Gastroesophageal sphincter (tissue), 4 donors: ENCODE measurements at regions not wholly inside any gene's neighbourhood (a gene's known extent, or its start where the extent isn't known, plus 50 kb on each side); places are given as distances from the start of the nearest gene placed in this dataset.

ENCODE experiments used
- ATAC-seq: fragments of 150-250 bp; one replicate; pipeline ENCODE4 v1.9.1; 2016; ENCODE audit warnings: mild to moderate bottlenecking, moderate library complexity
- H3K27ac ChIP-seq, 4 donors: fragments of 200-600 bp; sonication (generic) in 3 of 4; 1 replicate in 3 of 4; 2 replicates in 1 of 4; pipeline ENCODE4 v1.5.1; 2016 to 2019
- H3K27me3 ChIP-seq: fragments of 200-600 bp; sonication (generic); one replicate; pipeline ENCODE4 v1.5.1; 2019
- H3K36me3 ChIP-seq, 2 donors: fragments of 200-600 bp; sonication (generic); one replicate each; pipeline ENCODE4 v1.5.1; 2019; ENCODE audit warnings: control low read depth in 1 of 2
- H3K4me1 ChIP-seq, 3 donors: fragments of 200-600 bp; sonication (generic); 1 replicate in 2 of 3; 2 replicates in 1 of 3; pipeline ENCODE4 v1.5.1; 2016 to 2019; ENCODE audit warnings: control low read depth in 2 of 3
- H3K4me3 ChIP-seq, 2 donors: fragments of 200-600 bp; sonication (generic); one replicate each; pipeline ENCODE4 v1.5.1; 2019; ENCODE audit warnings: mild to moderate bottlenecking in 1 of 2, moderate library complexity in 1 of 2
- H3K9me3 ChIP-seq, 3 donors: fragments of 200-600 bp; sonication (generic); one replicate each; pipeline ENCODE4 v1.5.1; 2017 to 2019; ENCODE audit warnings: control low read depth in 2 of 3
- EP300 ChIP-seq: sonication (generic); formaldehyde crosslinking; IDR thresholded peaks from one replicate; pipeline ENCODE4 v1.6.1; 2017; ENCODE audit warnings: antibody characterized with exemption, mild to moderate bottlenecking
- POLR2A ChIP-seq, 2 donors: fragments of 450-650 bp; IDR thresholded peaks; one replicate each; pipeline ENCODE4 v1.6.1; 2017; ENCODE audit warnings: antibody characterized with exemption in 2 of 2, mild to moderate bottlenecking in 2 of 2, moderate library complexity in 1 of 2
- POLR2AphosphoS5 ChIP-seq: sonication (generic); formaldehyde crosslinking; IDR thresholded peaks from one replicate; pipeline ENCODE4 v1.6.1; 2017; ENCODE audit warnings: antibody characterized with exemption
- WGBS, 2 donors: methylation state at CpG; one replicate each; pipeline ENCODE4 v1.1.5; 2018; ENCODE audit warnings: low coverage in 1 of 2; 5-methylcytosine and 5-hydroxymethylcytosine counted together
- TF ChIP-seq, protein P1 (sequence below), 4 experiments: fragments of 200-600 bp in 2 of 4; fragments of 450-650 bp in 2 of 4; sonication (generic) in 1 of 4; IDR thresholded peaks; one replicate each; pipeline ENCODE4 v1.5.1; 2017 to 2019; ENCODE audit warnings: antibody characterized with exemption in 4 of 4, mild to moderate bottlenecking in 2 of 4, moderate library complexity in 2 of 4

DNA sequence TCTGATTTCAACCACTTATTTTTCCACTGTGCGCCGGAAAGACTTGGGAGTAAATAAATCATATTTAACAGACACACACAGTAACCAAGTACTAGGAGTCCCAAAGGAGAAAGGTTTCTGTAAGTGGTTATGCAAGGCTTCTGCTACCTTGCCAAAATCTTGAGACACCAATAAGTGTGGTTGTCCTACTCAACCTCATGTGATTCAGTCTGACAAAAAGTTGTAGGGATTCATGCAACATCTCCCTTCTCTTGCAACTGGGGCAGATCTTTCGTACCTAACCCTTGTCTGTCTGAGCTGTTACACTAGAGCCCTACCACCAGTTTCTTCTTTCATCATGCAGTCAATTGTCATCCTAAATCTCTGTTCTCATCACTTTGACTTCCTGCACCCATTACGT, 69.9 kb upstream of the NUDT7 start:
- peaks cover 18% of the 10 kb centered on the region for H3K27me3 ChIP-seq
- WGBS, 2 donors = 63 to 76% methylated on average over 2 to 4 of the region's 4 CpGs
- H3K4me1 ChIP-seq = no peaks in the 10 kb centered on the region
- no peaks in the 10 kb centered on the region for H3K9me3 ChIP-seq
- H3K27ac ChIP-seq = no peak overlapping the region
- ATAC-seq = peak; percentile 80
- no peaks in the 10 kb centered on the region for H3K36me3 ChIP-seq
- TF ChIP-seq, protein P1, sequence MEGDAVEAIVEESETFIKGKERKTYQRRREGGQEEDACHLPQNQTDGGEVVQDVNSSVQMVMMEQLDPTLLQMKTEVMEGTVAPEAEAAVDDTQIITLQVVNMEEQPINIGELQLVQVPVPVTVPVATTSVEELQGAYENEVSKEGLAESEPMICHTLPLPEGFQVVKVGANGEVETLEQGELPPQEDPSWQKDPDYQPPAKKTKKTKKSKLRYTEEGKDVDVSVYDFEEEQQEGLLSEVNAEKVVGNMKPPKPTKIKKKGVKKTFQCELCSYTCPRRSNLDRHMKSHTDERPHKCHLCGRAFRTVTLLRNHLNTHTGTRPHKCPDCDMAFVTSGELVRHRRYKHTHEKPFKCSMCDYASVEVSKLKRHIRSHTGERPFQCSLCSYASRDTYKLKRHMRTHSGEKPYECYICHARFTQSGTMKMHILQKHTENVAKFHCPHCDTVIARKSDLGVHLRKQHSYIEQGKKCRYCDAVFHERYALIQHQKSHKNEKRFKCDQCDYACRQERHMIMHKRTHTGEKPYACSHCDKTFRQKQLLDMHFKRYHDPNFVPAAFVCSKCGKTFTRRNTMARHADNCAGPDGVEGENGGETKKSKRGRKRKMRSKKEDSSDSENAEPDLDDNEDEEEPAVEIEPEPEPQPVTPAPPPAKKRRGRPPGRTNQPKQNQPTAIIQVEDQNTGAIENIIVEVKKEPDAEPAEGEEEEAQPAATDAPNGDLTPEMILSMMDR (IDR thresholded peaks at IDR 0.05) = no peak
- TF ChIP-seq POLR2A (IDR thresholded peaks at IDR 0.05) = no peak
- TF ChIP-seq EP300 = no peak
- TF ChIP-seq POLR2AphosphoS5 = no peak
- no peak overlapping the region for H3K4me3 ChIP-seq

DNA sequence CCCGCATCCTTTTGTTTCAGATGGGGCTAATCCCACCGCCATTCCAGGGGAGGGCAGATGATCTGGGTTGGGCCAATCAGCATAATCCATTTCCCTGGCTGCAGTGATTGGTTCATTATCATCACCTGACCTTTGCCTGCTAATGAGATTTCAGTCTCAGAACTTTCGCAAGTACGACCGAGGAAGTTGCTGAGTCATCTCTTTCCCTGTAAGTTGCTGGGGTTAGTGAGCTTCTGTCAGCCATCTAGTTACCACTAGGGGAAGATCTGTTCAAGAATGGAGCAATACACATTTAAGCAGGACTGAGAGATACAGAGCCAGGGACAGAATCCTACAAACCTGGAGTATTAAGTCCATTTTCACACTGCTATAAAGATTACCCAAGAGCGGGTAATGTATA, 65.3 kb upstream of the NUDT7 start:
- Histone ChIP-seq H3K36me3 (no peaks in the 10 kb centered on the region), H3K27me3 (peaks cover 36% of the 10 kb centered on the region), H3K27ac (no peak overlapping the region), H3K4me1 (no peaks in the 10 kb centered on the region), H3K4me3 (no peak overlapping the region), H3K9me3 (peaks cover 0 to under 1% (median 0%) of the 10 kb centered on the region in 3 donors)
- WGBS, 2 donors = 88% methylated on average over 4 of the region's 6 CpGs; no CpG with 5 or more reads in 1 of the 2 donors
- no peak for ATAC-seq
- TF ChIP-seq, protein P1 (IDR thresholded peaks at IDR 0.05) = no peak
- TF ChIP-seq POLR2AphosphoS5 = no peak
- TF ChIP-seq EP300 = no peak
- TF ChIP-seq POLR2A (IDR thresholded peaks at IDR 0.05) = no peak

DNA sequence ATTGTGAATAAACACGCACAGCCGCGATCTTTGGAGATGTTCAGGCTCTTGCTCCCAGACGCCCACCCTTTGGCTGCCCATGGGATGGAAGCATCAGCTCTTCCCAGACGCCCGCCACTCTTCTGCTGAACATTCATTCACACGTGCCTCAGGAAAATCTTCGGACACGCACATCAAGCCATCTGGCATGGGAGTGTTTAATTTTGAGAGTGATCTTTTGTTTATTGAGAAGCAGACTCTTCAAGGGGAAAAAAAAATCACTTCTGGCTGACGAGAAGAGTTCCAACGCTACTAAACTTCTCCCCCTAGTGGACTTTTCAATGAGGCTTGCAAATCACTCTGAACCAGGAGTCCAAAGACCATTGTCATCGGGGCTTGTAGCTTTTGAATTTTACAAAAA, 62.0 kb upstream of the NUDT7 start:
- H3K4me1 ChIP-seq = no peaks in the 10 kb centered on the region
- TF ChIP-seq EP300 (no peak), POLR2AphosphoS5 (no peak)
- TF ChIP-seq, protein P1 (IDR thresholded peaks at IDR 0.05) = peak; percentile 8 to 53 (median 13)
- H3K27ac ChIP-seq = no peak overlapping the region
- H3K9me3 ChIP-seq = peaks cover 0 to 22% (median 0%) of the 10 kb centered on the region in 3 donors
- peaks cover 36% of the 10 kb centered on the region for H3K27me3 ChIP-seq
- ATAC-seq = no peak
- H3K4me3 ChIP-seq = no peak overlapping the region
- 7 to 23% methylated on average over 3 to 12 of the region's 12 CpGs for WGBS, 2 donors
- H3K36me3 ChIP-seq = no peaks in the 10 kb centered on the region

DNA sequence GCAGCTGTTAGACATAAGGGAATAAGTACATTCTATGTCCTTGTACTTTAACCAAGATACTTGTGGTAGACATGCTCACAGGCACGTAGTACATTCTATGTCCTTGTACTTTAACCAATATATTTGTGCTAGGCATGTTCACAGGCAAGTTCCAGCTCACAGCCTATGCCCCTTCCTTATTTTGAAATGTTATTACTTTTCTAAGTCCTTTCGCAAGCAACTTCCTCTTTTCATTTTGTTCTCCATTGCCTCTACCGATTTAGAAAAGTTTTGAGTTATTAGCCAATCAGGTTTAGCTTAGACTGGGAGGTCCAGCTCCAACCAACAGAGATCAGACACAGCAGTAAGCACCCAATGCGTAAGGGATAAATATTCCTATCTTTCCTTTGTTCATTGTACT, 60.1 kb upstream of the NUDT7 start:
- Histone ChIP-seq H3K36me3 (no peaks in the 10 kb centered on the region), H3K4me1 (no peaks in the 10 kb centered on the region), H3K9me3 (peaks cover 0 to 22% (median 0%) of the 10 kb centered on the region in 3 donors), H3K27me3 (peaks cover 42% of the 10 kb centered on the region), H3K27ac (no peak overlapping the region), H3K4me3 (no peak overlapping the region)
- 92 to 100% methylated on average over 2 to 4 of the region's 4 CpGs for WGBS, 2 donors
- TF ChIP-seq POLR2A (IDR thresholded peaks at IDR 0.05) (no peak), EP300 (no peak), POLR2AphosphoS5 (no peak)
- TF ChIP-seq, protein P1 (IDR thresholded peaks at IDR 0.05) = no peak
- ATAC-seq = no peak

DNA sequence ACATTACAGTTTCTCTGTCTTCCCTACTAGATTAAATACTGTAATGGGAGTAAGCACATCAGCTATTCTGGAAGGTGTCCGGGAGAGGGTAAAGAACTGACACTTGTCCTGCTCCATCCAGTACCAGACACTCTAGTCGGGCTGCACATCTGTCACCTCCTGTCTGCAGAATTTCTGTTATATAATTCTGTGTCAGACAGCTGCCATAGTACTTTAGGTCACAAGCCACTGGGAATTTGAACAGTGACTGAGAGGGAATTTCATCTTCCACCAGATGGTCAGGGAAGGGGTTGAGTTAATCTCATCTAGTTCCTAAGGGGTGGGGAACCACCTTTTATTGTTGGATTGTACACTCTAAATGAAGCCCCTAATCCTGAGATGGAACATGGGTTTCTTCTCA, 58.6 kb upstream of the NUDT7 start:
- Histone ChIP-seq H3K36me3 (no peaks in the 10 kb centered on the region), H3K27me3 (peaks cover 34% of the 10 kb centered on the region), H3K27ac (no peak overlapping the region), H3K4me1 (no peaks in the 10 kb centered on the region), H3K4me3 (no peak overlapping the region), H3K9me3 (peaks cover 0 to 22% (median 0%) of the 10 kb centered on the region in 3 donors)
- no peak for ATAC-seq
- TF ChIP-seq, protein P1 (IDR thresholded peaks at IDR 0.05) = no peak
- TF ChIP-seq POLR2A (IDR thresholded peaks at IDR 0.05) (no peak), EP300 (no peak), POLR2AphosphoS5 (no peak)
- 100% methylated on average over 2 of the region's 2 CpGs; no CpG with 5 or more reads in 1 of the 2 donors for WGBS, 2 donors
